ENCODE measurements at regions not wholly inside any gene's neighbourhood (a gene's known extent, or its start where the extent isn't known, plus 50 kb on each side); places are given as distances from the start of the nearest gene placed in this dataset.

DNA sequence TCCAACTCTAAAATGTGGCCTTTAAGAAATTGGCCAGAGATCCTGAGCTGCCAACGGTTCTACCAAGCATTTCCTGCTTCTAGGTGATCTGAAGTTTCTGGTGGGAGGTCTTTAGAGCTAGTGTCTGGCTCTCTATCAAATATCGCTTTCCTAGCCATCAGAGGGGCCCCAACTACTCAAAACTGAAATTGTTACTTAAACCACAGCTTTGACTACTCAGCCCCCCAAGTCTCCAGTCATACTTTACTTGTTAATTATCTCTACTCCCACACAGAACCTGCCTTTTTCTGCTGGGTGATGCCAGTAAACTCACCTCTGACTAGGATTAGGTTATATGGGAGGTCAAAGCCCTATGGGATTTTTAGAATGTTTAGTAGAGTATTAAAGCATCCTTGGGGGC lies 95.1 kb downstream of the FASLG start:
- Histone ChIP-seq H3F3A (replicated peaks; ENCODE audit: insufficient read depth) (no peaks in the 10 kb centered on the region), H3K4me2 (no peak overlapping the region), H3K4me3 (ENCODE audit: low read depth in 2 of 2, low read length in 1 of 2) (no peak overlapping the region), H3K9me3 (no peaks in the 10 kb centered on the region), H2AFZ (ENCODE audit: low read depth) (no peak overlapping the region), H3K4me1 (ENCODE audit: control insufficient read depth in 1 of 2, insufficient read depth in 2 of 2, low read depth in 1 of 2, low read length in 1 of 2) (no peaks in the 10 kb centered on the region), H3K27ac (ENCODE audit: low read depth in 2 of 2, low read length in 1 of 2) (no peak overlapping the region), H3K36me3 (replicated peaks in 1 of 2; ENCODE audit: control insufficient read depth in 1 of 2, insufficient read depth in 2 of 2, low read length in 1 of 2) (no peaks in the 10 kb centered on the region), H3K9me2 (no peaks in the 10 kb centered on the region), H4K20me1 (ENCODE audit: insufficient read depth) (no peaks in the 10 kb centered on the region), H3K79me2 (ENCODE audit: insufficient read depth) (no peaks in the 10 kb centered on the region), H3K9ac (no peak overlapping the region), H3K27me3 (ENCODE audit: insufficient read depth) (no peaks in the 10 kb centered on the region)
- no peak for DNase-seq
- POLR2A ChIA-PET, result no interaction called here
- TF ChIP-seq TEAD4 (IDR thresholded peaks at IDR 0.05; ENCODE audit: borderline replicate concordance, insufficient read depth) (no peak), MXI1 (IDR thresholded peaks at IDR 0.05; ENCODE audit: low read depth, low read length) (no peak)
- TF ChIP-seq, protein P1, sequence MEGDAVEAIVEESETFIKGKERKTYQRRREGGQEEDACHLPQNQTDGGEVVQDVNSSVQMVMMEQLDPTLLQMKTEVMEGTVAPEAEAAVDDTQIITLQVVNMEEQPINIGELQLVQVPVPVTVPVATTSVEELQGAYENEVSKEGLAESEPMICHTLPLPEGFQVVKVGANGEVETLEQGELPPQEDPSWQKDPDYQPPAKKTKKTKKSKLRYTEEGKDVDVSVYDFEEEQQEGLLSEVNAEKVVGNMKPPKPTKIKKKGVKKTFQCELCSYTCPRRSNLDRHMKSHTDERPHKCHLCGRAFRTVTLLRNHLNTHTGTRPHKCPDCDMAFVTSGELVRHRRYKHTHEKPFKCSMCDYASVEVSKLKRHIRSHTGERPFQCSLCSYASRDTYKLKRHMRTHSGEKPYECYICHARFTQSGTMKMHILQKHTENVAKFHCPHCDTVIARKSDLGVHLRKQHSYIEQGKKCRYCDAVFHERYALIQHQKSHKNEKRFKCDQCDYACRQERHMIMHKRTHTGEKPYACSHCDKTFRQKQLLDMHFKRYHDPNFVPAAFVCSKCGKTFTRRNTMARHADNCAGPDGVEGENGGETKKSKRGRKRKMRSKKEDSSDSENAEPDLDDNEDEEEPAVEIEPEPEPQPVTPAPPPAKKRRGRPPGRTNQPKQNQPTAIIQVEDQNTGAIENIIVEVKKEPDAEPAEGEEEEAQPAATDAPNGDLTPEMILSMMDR (IDR thresholded peaks at IDR 0.05), result no peak
- TF ChIP-seq, protein P2, sequence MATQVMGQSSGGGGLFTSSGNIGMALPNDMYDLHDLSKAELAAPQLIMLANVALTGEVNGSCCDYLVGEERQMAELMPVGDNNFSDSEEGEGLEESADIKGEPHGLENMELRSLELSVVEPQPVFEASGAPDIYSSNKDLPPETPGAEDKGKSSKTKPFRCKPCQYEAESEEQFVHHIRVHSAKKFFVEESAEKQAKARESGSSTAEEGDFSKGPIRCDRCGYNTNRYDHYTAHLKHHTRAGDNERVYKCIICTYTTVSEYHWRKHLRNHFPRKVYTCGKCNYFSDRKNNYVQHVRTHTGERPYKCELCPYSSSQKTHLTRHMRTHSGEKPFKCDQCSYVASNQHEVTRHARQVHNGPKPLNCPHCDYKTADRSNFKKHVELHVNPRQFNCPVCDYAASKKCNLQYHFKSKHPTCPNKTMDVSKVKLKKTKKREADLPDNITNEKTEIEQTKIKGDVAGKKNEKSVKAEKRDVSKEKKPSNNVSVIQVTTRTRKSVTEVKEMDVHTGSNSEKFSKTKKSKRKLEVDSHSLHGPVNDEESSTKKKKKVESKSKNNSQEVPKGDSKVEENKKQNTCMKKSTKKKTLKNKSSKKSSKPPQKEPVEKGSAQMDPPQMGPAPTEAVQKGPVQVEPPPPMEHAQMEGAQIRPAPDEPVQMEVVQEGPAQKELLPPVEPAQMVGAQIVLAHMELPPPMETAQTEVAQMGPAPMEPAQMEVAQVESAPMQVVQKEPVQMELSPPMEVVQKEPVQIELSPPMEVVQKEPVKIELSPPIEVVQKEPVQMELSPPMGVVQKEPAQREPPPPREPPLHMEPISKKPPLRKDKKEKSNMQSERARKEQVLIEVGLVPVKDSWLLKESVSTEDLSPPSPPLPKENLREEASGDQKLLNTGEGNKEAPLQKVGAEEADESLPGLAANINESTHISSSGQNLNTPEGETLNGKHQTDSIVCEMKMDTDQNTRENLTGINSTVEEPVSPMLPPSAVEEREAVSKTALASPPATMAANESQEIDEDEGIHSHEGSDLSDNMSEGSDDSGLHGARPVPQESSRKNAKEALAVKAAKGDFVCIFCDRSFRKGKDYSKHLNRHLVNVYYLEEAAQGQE (IDR thresholded peaks at IDR 0.05; ENCODE audit: low read depth, low read length), result no peak
- WGBS (ENCODE audit: low lambda C conversion rate), result 56% methylated on average over 2 of the region's 2 CpGs
- CTCF ChIA-PET, result interaction anchor here (2.7 kb wide), 1 partner anchor 11 kb away, joined by 13 read pairs; no protein-coding TSS in a partner anchor

DNA sequence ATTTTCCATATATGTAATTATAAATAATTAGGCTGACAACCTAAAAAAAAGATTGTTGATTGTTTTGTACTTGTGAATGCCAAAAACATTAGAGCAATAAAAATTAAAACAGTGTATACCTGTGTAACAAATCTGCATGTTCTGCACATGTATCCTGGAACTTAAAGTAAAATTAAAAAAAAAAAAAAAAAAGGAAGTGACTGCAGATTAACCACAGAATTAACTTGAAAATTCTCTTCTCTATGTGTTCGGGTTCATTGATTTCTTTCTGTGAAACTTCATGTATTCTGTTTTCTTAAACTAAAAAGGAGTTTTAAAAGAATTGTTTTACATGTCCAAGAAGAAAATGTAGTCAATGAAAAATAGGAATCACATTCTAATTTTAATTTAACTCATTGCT lies 95.7 kb downstream of the FASLG start:
- Histone ChIP-seq H3K9me3 (no peaks in the 10 kb centered on the region), H3K27ac (ENCODE audit: low read depth in 2 of 2, low read length in 1 of 2) (no peak overlapping the region), H2AFZ (ENCODE audit: low read depth) (no peak overlapping the region), H3K9me2 (no peaks in the 10 kb centered on the region), H3K36me3 (replicated peaks in 1 of 2; ENCODE audit: control insufficient read depth in 1 of 2, insufficient read depth in 2 of 2, low read length in 1 of 2) (no peaks in the 10 kb centered on the region), H3K4me3 (ENCODE audit: low read depth in 2 of 2, low read length in 1 of 2) (no peak overlapping the region), H3K4me1 (ENCODE audit: control insufficient read depth in 1 of 2, insufficient read depth in 2 of 2, low read depth in 1 of 2, low read length in 1 of 2) (no peaks in the 10 kb centered on the region), H3F3A (replicated peaks; ENCODE audit: insufficient read depth) (no peaks in the 10 kb centered on the region), H3K4me2 (no peak overlapping the region), H4K20me1 (ENCODE audit: insufficient read depth) (no peaks in the 10 kb centered on the region), H3K27me3 (ENCODE audit: insufficient read depth) (no peaks in the 10 kb centered on the region), H3K9ac (no peak overlapping the region), H3K79me2 (ENCODE audit: insufficient read depth) (no peaks in the 10 kb centered on the region)
- WGBS (ENCODE audit: low lambda C conversion rate), result 50% methylated on average over 1 of the region's 1 CpG
- POLR2A ChIA-PET, result no interaction called here
- CTCF ChIA-PET, result interaction anchor here (2.7 kb wide), 1 partner anchor 12 kb away, joined by 13 read pairs; no protein-coding TSS in a partner anchor
- TF ChIP-seq TEAD4 (IDR thresholded peaks at IDR 0.05; ENCODE audit: borderline replicate concordance, insufficient read depth) (no peak), TAF1 (IDR thresholded peaks at IDR 0.05; ENCODE audit: borderline replicate concordance, low read depth, low read length) (no peak), MXI1 (IDR thresholded peaks at IDR 0.05; ENCODE audit: low read depth, low read length) (no peak), GABPA (IDR thresholded peaks at IDR 0.05; ENCODE audit: low read depth) (no peak), TCF12 (IDR thresholded peaks at IDR 0.05) (no peak), FOXM1 (IDR thresholded peaks at IDR 0.05; ENCODE audit: low read depth) (no peak), POLR2AphosphoS5 (IDR thresholded peaks at IDR 0.05; ENCODE audit: low read depth, low read length) (no peak), ELF1 (IDR thresholded peaks at IDR 0.05) (no peak), EZH2phosphoT487 (IDR thresholded peaks at IDR 0.05; ENCODE audit: borderline replicate concordance, low read depth) (no peak), RXRA (IDR thresholded peaks at IDR 0.05; ENCODE audit: borderline replicate concordance, low read depth) (no peak), CHD2 (IDR thresholded peaks at IDR 0.05; ENCODE audit: low read length, partially characterized antibody) (no peak), YY1 (IDR thresholded peaks at IDR 0.05; ENCODE audit: low read depth) (no peak), FOXJ3 (CRISPR knock-in tag; IDR thresholded peaks at IDR 0.05) (no peak), SMC3 (IDR thresholded peaks at IDR 0.05; ENCODE audit: low read depth, low read length) (no peak)
- TF ChIP-seq, protein P3, sequence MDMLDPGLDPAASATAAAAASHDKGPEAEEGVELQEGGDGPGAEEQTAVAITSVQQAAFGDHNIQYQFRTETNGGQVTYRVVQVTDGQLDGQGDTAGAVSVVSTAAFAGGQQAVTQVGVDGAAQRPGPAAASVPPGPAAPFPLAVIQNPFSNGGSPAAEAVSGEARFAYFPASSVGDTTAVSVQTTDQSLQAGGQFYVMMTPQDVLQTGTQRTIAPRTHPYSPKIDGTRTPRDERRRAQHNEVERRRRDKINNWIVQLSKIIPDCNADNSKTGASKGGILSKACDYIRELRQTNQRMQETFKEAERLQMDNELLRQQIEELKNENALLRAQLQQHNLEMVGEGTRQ (IDR thresholded peaks at IDR 0.05; ENCODE audit: borderline replicate concordance, low read depth, low read length), result no peak
- TF ChIP-seq, protein P4, sequence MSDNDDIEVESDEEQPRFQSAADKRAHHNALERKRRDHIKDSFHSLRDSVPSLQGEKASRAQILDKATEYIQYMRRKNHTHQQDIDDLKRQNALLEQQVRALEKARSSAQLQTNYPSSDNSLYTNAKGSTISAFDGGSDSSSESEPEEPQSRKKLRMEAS (IDR thresholded peaks at IDR 0.05; ENCODE audit: low read depth), result no peak
- DNase-seq, result no peak

All from SK-N-SH (cell line).